NCI-H1930 (cell line): ENCODE measurements at regions not wholly inside any gene's neighbourhood (a gene's known extent, or its start where the extent isn't known, plus 50 kb on each side); places are given as distances from the start of the nearest gene placed in this dataset.
"Not testable (repeated sequence)": the region's sequence is repeated elsewhere in the genome, so short reads cannot be mapped to it uniquely, and the experiment has no call there.

ENCODE experiments used
- DNase-seq, 2 experiments: peaks; one replicate each; lab custom pipeline; 2025; lab: John Stamatoyannopoulos, UW

- no peak for DNase-seq
These were observed 253.7 kb upstream of the ANXA10 start for GRCh38 chr4:167838686-167839085.

GRCh38 chr4:167842487-167842886, 249.8 kb upstream of the ANXA10 start:
- no peak for DNase-seq

GRCh38 chr4:167854881-167855280, 237.5 kb upstream of the ANXA10 start:
- DNase-seq: no peak

- DNase-seq: not testable (repeated sequence)
These were observed 234.2 kb upstream of the ANXA10 start for GRCh38 chr4:167858127-167858526.

GRCh38 chr4:167867191-167867590, 225.1 kb upstream of the ANXA10 start:
- no peak for DNase-seq

GRCh38 chr4:167868163-167868562, 224.2 kb upstream of the ANXA10 start:
- DNase-seq: no peak

GRCh38 chr4:167873496-167873895, 218.8 kb upstream of the ANXA10 start:
- DNase-seq: no peak

GRCh38 chr4:167876091-167876490, 216.2 kb upstream of the ANXA10 start:
- DNase-seq: not testable (repeated sequence)

GRCh38 chr4:167877826-167878225, 214.5 kb upstream of the ANXA10 start:
- not testable (repeated sequence) for DNase-seq

GRCh38 chr4:167883266-167883665, 209.1 kb upstream of the ANXA10 start:
- no peak for DNase-seq

GRCh38 chr4:167885071-167885470, 207.3 kb upstream of the ANXA10 start:
- DNase-seq: no peak

GRCh38 chr4:167885872-167886271, 206.5 kb upstream of the ANXA10 start:
- no peak for DNase-seq

GRCh38 chr4:167887726-167888125, 204.6 kb upstream of the ANXA10 start:
- no peak for DNase-seq

GRCh38 chr4:167890226-167890625, 202.1 kb upstream of the ANXA10 start:
- no peak for DNase-seq

- DNase-seq: peak in 1 of 2 experiments; percentile 3
These were observed 198.8 kb upstream of the ANXA10 start for GRCh38 chr4:167893531-167893930.

GRCh38 chr4:167896260-167896659, 196.1 kb upstream of the ANXA10 start:
- DNase-seq: not testable (repeated sequence)

GRCh38 chr4:167897116-167897515, 195.2 kb upstream of the ANXA10 start:
- no peak for DNase-seq

- no peak for DNase-seq
These were observed 189.0 kb upstream of the ANXA10 start for GRCh38 chr4:167903291-167903721.

- no peak for DNase-seq
These were observed 185.5 kb upstream of the ANXA10 start for GRCh38 chr4:167906851-167907250.

GRCh38 chr4:167908816-167909215, 183.5 kb upstream of the ANXA10 start:
- DNase-seq: no peak

GRCh38 chr4:167912535-167912934, 179.8 kb upstream of the ANXA10 start:
- DNase-seq: not testable (repeated sequence)

GRCh38 chr4:167918077-167918476, 174.3 kb upstream of the ANXA10 start:
- DNase-seq: no peak

- DNase-seq: no peak
These were observed 162.2 kb upstream of the ANXA10 start for GRCh38 chr4:167930166-167930565.

- DNase-seq: no peak
These were observed 158.1 kb upstream of the ANXA10 start for GRCh38 chr4:167934216-167934615.
